Astrocyte (in vitro differentiated cells and primary cell): ENCODE measurements at regions not wholly inside any gene's neighbourhood (a gene's known extent, or its start where the extent isn't known, plus 50 kb on each side); places are given as distances from the start of the nearest gene placed in this dataset.

Experiments used
- EZH2 ChIP-seq: IDR thresholded peaks from 2 replicates; pipeline ENCODE4 v1.6.1; 2012; ENCODE audit warnings: mild to moderate bottlenecking, low read length, inconsistent platforms; ENCODE audit not compliant: insufficient read depth
- TF ChIP-seq, protein P1 (sequence below): IDR thresholded peaks from 2 replicates; pipeline ENCODE4 v1.5.1; 2011; ENCODE audit warnings: low read depth, mild to moderate bottlenecking, inconsistent platforms, low read length, moderate library complexity; ENCODE audit not compliant: insufficient read depth

DNA sequence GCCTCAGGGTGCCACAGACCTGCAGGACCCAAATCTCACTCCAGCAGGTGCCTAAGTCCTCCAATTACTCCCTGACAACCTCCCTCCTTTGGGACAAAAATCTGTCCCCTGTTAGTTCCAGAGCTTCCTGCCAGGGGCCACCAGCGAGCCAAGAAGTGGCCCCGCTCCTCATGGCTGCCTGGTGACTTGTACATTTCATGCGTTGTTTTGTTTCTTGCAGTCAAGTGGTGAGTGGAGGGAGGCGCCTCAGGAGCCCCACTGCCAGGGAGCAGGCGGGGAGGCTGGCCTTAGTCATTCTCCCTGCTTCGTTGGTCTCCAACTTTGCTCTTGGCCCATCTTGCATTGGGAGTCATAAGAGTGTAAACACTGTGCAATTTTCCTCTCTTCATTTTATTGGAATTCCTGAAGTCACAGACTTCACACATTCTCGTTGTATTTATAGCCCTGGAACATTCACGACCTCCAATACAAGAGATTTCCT, 81.3 kb downstream of the KCNF1 start:
- TF ChIP-seq, protein P1, sequence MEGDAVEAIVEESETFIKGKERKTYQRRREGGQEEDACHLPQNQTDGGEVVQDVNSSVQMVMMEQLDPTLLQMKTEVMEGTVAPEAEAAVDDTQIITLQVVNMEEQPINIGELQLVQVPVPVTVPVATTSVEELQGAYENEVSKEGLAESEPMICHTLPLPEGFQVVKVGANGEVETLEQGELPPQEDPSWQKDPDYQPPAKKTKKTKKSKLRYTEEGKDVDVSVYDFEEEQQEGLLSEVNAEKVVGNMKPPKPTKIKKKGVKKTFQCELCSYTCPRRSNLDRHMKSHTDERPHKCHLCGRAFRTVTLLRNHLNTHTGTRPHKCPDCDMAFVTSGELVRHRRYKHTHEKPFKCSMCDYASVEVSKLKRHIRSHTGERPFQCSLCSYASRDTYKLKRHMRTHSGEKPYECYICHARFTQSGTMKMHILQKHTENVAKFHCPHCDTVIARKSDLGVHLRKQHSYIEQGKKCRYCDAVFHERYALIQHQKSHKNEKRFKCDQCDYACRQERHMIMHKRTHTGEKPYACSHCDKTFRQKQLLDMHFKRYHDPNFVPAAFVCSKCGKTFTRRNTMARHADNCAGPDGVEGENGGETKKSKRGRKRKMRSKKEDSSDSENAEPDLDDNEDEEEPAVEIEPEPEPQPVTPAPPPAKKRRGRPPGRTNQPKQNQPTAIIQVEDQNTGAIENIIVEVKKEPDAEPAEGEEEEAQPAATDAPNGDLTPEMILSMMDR, result no peak
- no peak for TF ChIP-seq EZH2
